Activated CD8-positive, alpha-beta T cell treated with anti-CD3 and anti-CD28 coated beads for 36 hours (primary cell): ENCODE measurements at regions not wholly inside any gene's neighbourhood (a gene's known extent, or its start where the extent isn't known, plus 50 kb on each side); places are given as distances from the start of the nearest gene placed in this dataset.

Experiments used
- ATAC-seq: fragments of 200-7000 bp; cut with Tn5 transposase; one replicate; pipeline ENCODE4 v1.10.0; 2021; ENCODE audit warnings: mild to moderate bottlenecking, moderate library complexity
- CTCF ChIA-PET: fragments of 350-600 bp; sonication (Branson Sonifier 250); formaldehyde crosslinking; loops from one replicate; lab custom pipeline; 2021; ENCODE audit warnings: antibody characterized with exemption; lab: Charles Lee
- POLR2A ChIA-PET: fragments of 350-600 bp; sonication (Branson Sonifier 250); formaldehyde crosslinking; loops from one replicate; lab custom pipeline; 2021; ENCODE audit warnings: antibody characterized with exemption; lab: Charles Lee
- DNase-seq: peaks from one replicate; pipeline ENCODE4 v3.0.0-alpha.2; 2020
- H3K27ac Mint-ChIP-seq: one replicate; pipeline ENCODE4 v1.8.0; 2021; ENCODE audit warnings: mild to moderate bottlenecking, mixed read lengths
- H3K27me3 Mint-ChIP-seq: one replicate; pipeline ENCODE4 v1.8.0; 2021; ENCODE audit warnings: mixed read lengths
- H3K36me3 Mint-ChIP-seq: one replicate; pipeline ENCODE4 v1.8.0; 2021; ENCODE audit warnings: low read depth, mixed read lengths
- H3K4me1 Mint-ChIP-seq: one replicate; pipeline ENCODE4 v1.8.0; 2021; ENCODE audit warnings: low read depth, mixed read lengths
- H3K4me3 Mint-ChIP-seq: one replicate; pipeline ENCODE4 v1.8.0; 2021; ENCODE audit warnings: mild to moderate bottlenecking, moderate library complexity, mixed read lengths
- H3K9me3 Mint-ChIP-seq: one replicate; pipeline ENCODE4 v1.8.0; 2021; ENCODE audit warnings: mixed read lengths
- CTCF ChIP-seq: fragments of 200-600 bp; IDR thresholded peaks from one replicate; pipeline ENCODE4 v1.8.0; 2022; ENCODE audit warnings: antibody characterized with exemption, mild to moderate bottlenecking
- intact Hi-C: fragments of 100-400 bp; cut with micrococcal nuclease; formaldehyde crosslinking; loops from one replicate; pipeline ENCODE4 v1.10.0; 2022

- no peak for ATAC-seq
These were observed 430.9 kb downstream of the PCNX1 start for GRCh38 chr14:71338153-71338552.

GRCh38 chr14:71339650-71340415 is 432.6 kb downstream of the PCNX1 start:
- TF ChIP-seq CTCF: no peak
- ATAC-seq (no peak), DNase-seq (no peak)
- Mint-ChIP-seq H3K27ac (no peak overlapping the region), H3K4me3 (no peak overlapping the region), H3K9me3 (peaks cover 5% of the 10 kb centered on the region), H3K36me3 (peaks cover 26% of the 10 kb centered on the region), H3K27me3 (no peaks in the 10 kb centered on the region), H3K4me1 (peaks cover 26% of the 10 kb centered on the region)
- ChIA-PET POLR2A (interaction anchor here (1.2 kb wide), 1 partner anchor 9 kb away, joined by 3 read pairs; no protein-coding TSS in a partner anchor), CTCF (no interaction called here)
- intact Hi-C loops: no loop called here

More at GRCh38 chr14:71338153-71338552, 430.9 kb downstream of the PCNX1 start:
- ChIA-PET POLR2A (no interaction called here), CTCF (no interaction called here)
- no peak for TF ChIP-seq CTCF
- H3K4me3 Mint-ChIP-seq: no peak overlapping the region
- H3K27ac Mint-ChIP-seq: no peak overlapping the region
- peaks cover 34% of the 10 kb centered on the region for H3K4me1 Mint-ChIP-seq
- H3K36me3 Mint-ChIP-seq: peaks cover 33% of the 10 kb centered on the region
- peaks cover 11% of the 10 kb centered on the region for H3K9me3 Mint-ChIP-seq
- DNase-seq: no peak
- no peaks in the 10 kb centered on the region for H3K27me3 Mint-ChIP-seq
- intact Hi-C loops: no loop called here

GRCh38 chr14:71341156-71341555 is 433.9 kb downstream of the PCNX1 start:
- Mint-ChIP-seq H3K4me3 (no peak overlapping the region), H3K4me1 (peaks cover 26% of the 10 kb centered on the region), H3K27me3 (no peaks in the 10 kb centered on the region), H3K9me3 (peaks cover 5% of the 10 kb centered on the region), H3K27ac (no peak overlapping the region), H3K36me3 (peaks cover 21% of the 10 kb centered on the region)
- no peak for DNase-seq
- intact Hi-C loops: no loop called here
- TF ChIP-seq CTCF: no peak
- no peak for ATAC-seq
- POLR2A ChIA-PET: interaction anchor here (0.7 kb wide), 1 partner anchor 523 kb away, joined by 3 read pairs; no protein-coding TSS in a partner anchor
- CTCF ChIA-PET: no interaction called here

- DNase-seq (no peak), ATAC-seq (no peak)
- Mint-ChIP-seq H3K4me1 (peaks cover 42% of the 10 kb centered on the region), H3K36me3 (peaks cover 7% of the 10 kb centered on the region), H3K9me3 (no peaks in the 10 kb centered on the region), H3K27ac (no peak overlapping the region), H3K4me3 (no peak overlapping the region), H3K27me3 (no peaks in the 10 kb centered on the region)
- TF ChIP-seq CTCF: no peak
- CTCF ChIA-PET: interaction anchor here (0.8 kb wide), 1 partner anchor 9 kb away, joined by 3 read pairs; no protein-coding TSS in a partner anchor
- intact Hi-C loops: no loop called here
- POLR2A ChIA-PET: no interaction called here
These were observed 436.5 kb downstream of the PCNX1 start for GRCh38 chr14:71343724-71344123.

- ChIA-PET CTCF (interaction anchor here (1.1 kb wide), 1 partner anchor 50 kb away, joined by 3 read pairs; no protein-coding TSS in a partner anchor), POLR2A (no interaction called here)
- ATAC-seq (no peak), DNase-seq (no peak)
- Mint-ChIP-seq H3K9me3 (no peaks in the 10 kb centered on the region), H3K27me3 (no peaks in the 10 kb centered on the region), H3K4me1 (peaks cover 49% of the 10 kb centered on the region), H3K36me3 (peaks cover 7% of the 10 kb centered on the region), H3K4me3 (no peak overlapping the region), H3K27ac (no peak overlapping the region)
- intact Hi-C loops: no loop called here
- TF ChIP-seq CTCF: no peak
These were observed 437.2 kb downstream of the PCNX1 start for GRCh38 chr14:71344506-71344905.
